ENCODE measurements at regions not wholly inside any gene's neighbourhood (a gene's known extent, or its start where the extent isn't known, plus 50 kb on each side); places are given as distances from the start of the nearest gene placed in this dataset.
"Not testable (repeated sequence)": the region's sequence is repeated elsewhere in the genome, so short reads cannot be mapped to it uniquely, and the experiment has no call there.

- DNase-seq (ENCODE audit: low read depth in 2 of 3, low spot score in 2 of 3): no peak
Observed at GRCh38 chr13:50518131-50518530, 325.4 kb downstream of the DLEU7 start.

GRCh38 chr13:50518781-50519201 lies 324.7 kb downstream of the DLEU7 start:
- DNase-seq (ENCODE audit: low read depth in 2 of 3, low spot score in 2 of 3): no peak

GRCh38 chr13:50519866-50520265 lies 323.6 kb downstream of the DLEU7 start:
- DNase-seq (ENCODE audit: low read depth in 2 of 3, low spot score in 2 of 3): no peak

GRCh38 chr13:50521006-50521830 lies 322.3 kb downstream of the DLEU7 start:
- no peak for DNase-seq (ENCODE audit: low read depth in 2 of 3, low spot score in 2 of 3)

- no peak for DNase-seq (ENCODE audit: low read depth in 2 of 3, low spot score in 2 of 3)
Observed at GRCh38 chr13:50521831-50522149, 321.7 kb downstream of the DLEU7 start.

GRCh38 chr13:50522506-50522905 lies 321.0 kb downstream of the DLEU7 start:
- no peak for DNase-seq (ENCODE audit: low read depth in 2 of 3, low spot score in 2 of 3)

- DNase-seq (ENCODE audit: low read depth in 2 of 3, low spot score in 2 of 3): no peak
Observed at GRCh38 chr13:50523307-50523706, 320.2 kb downstream of the DLEU7 start.

- DNase-seq (ENCODE audit: low read depth in 2 of 3, low spot score in 2 of 3): no peak
Observed at GRCh38 chr13:50524560-50524959, 318.9 kb downstream of the DLEU7 start.

- DNase-seq (ENCODE audit: low read depth in 2 of 3, low spot score in 2 of 3): no peak
Observed at GRCh38 chr13:50526661-50527071, 316.8 kb downstream of the DLEU7 start.

GRCh38 chr13:50527188-50527587 lies 316.3 kb downstream of the DLEU7 start:
- no peak for DNase-seq (ENCODE audit: low read depth in 2 of 3, low spot score in 2 of 3)

- DNase-seq (ENCODE audit: low read depth in 2 of 3, low spot score in 2 of 3): no peak
Observed at GRCh38 chr13:50527612-50528509, 315.6 kb downstream of the DLEU7 start.

GRCh38 chr13:50529154-50529882 lies 314.2 kb downstream of the DLEU7 start:
- no peak for DNase-seq (ENCODE audit: low read depth in 2 of 3, low spot score in 2 of 3)

GRCh38 chr13:50531917-50532899 lies 311.3 kb downstream of the DLEU7 start:
- no peak for DNase-seq (ENCODE audit: low read depth in 2 of 3, low spot score in 2 of 3)

- no peak for DNase-seq (ENCODE audit: low read depth in 2 of 3, low spot score in 2 of 3)
Observed at GRCh38 chr13:50535050-50535449, 308.4 kb downstream of the DLEU7 start.

GRCh38 chr13:50537029-50537428 lies 306.5 kb downstream of the DLEU7 start:
- no peak for DNase-seq (ENCODE audit: low read depth in 2 of 3, low spot score in 2 of 3)

- no peak for DNase-seq (ENCODE audit: low read depth in 2 of 3, low spot score in 2 of 3)
Observed at GRCh38 chr13:50539791-50540530, 303.5 kb downstream of the DLEU7 start.

- no peak for DNase-seq (ENCODE audit: low read depth in 2 of 3, low spot score in 2 of 3)
Observed at GRCh38 chr13:50543141-50543540, 300.4 kb downstream of the DLEU7 start.

GRCh38 chr13:50543782-50544181 lies 299.7 kb downstream of the DLEU7 start:
- DNase-seq (ENCODE audit: low read depth in 2 of 3, low spot score in 2 of 3): no peak

- no peak for DNase-seq (ENCODE audit: low read depth in 2 of 3, low spot score in 2 of 3)
Observed at GRCh38 chr13:50544211-50544610, 299.3 kb downstream of the DLEU7 start.

- not testable (repeated sequence) for DNase-seq (ENCODE audit: low read depth in 2 of 3, low spot score in 2 of 3)
Observed at GRCh38 chr13:50547175-50547574, 296.3 kb downstream of the DLEU7 start.

All from activated CD8-positive, alpha-beta memory T cell treated with anti-CD3 and anti-CD28 coated beads for 48 hours (primary cell).